MM.1S (cell line): ENCODE measurements at regions not wholly inside any gene's neighbourhood (a gene's known extent, or its start where the extent isn't known, plus 50 kb on each side); places are given as distances from the start of the nearest gene placed in this dataset.

Experiments used
- DNase-seq: peaks from one replicate; pipeline ENCODE4 v3.0.0-alpha.2; 2015
- H2AFZ ChIP-seq: fragments of 300-600 bp; sonication (generic); 2 replicates; pipeline ENCODE4 v1.6.0; 2016; ENCODE audit warnings: antibody characterized with exemption, low read length
- H3F3A ChIP-seq: fragments of 300-600 bp; sonication (generic); 2 replicates; pipeline ENCODE4 v1.6.1; 2016; ENCODE audit warnings: mild to moderate bottlenecking, antibody characterized with exemption, low read length, moderate library complexity, mixed read lengths; ENCODE audit not compliant: insufficient read depth
- H3K27ac ChIP-seq: fragments of 300-600 bp; sonication (generic); 2 replicates; pipeline ENCODE4 v1.5.1; 2016; ENCODE audit warnings: mild to moderate bottlenecking, low read length
- H3K27me3 ChIP-seq: fragments of 300-600 bp; sonication (generic); replicated peaks from 2 replicates; pipeline ENCODE4 v1.6.0; 2016; ENCODE audit warnings: low read length; ENCODE audit not compliant: insufficient read depth
- H3K36me3 ChIP-seq: fragments of 300-600 bp; sonication (generic); replicated peaks from 2 replicates; pipeline ENCODE4 v1.6.1; 2016; ENCODE audit warnings: mild to moderate bottlenecking, low read length, mixed read lengths; ENCODE audit not compliant: insufficient read depth
- H3K4me1 ChIP-seq: fragments of 300-600 bp; sonication (generic); 2 replicates; pipeline ENCODE4 v1.6.1; 2016; ENCODE audit warnings: low read length, mixed read lengths
- H3K4me2 ChIP-seq: fragments of 300-600 bp; sonication (generic); 2 replicates; pipeline ENCODE4 v1.6.0; 2016; ENCODE audit warnings: low read depth, low read length
- H3K4me3 ChIP-seq: fragments of 300-600 bp; sonication (generic); 2 replicates; pipeline ENCODE4 v1.5.1; 2016; ENCODE audit warnings: low read length, mixed read lengths
- H3K79me2 ChIP-seq: fragments of 300-600 bp; sonication (generic); 2 replicates; pipeline ENCODE4 v1.6.1; 2016; ENCODE audit warnings: mixed run types, low read length, mixed read lengths
- H3K9ac ChIP-seq: fragments of 300-600 bp; sonication (generic); 2 replicates; pipeline ENCODE4 v1.6.1; 2016; ENCODE audit warnings: low read length, mixed read lengths
- H3K9me2 ChIP-seq: fragments of 300-600 bp; sonication (generic); replicated peaks from 2 replicates; pipeline ENCODE4 v1.6.1; 2016; ENCODE audit warnings: mild to moderate bottlenecking, low read length, mixed read lengths; ENCODE audit not compliant: insufficient read depth
- H3K9me3 ChIP-seq: fragments of 300-600 bp; sonication (generic); replicated peaks from 2 replicates; pipeline ENCODE4 v1.6.1; 2016; ENCODE audit warnings: mild to moderate bottlenecking, low read length, mixed read lengths; ENCODE audit not compliant: insufficient read depth
- H4K20me1 ChIP-seq: fragments of 300-600 bp; sonication (generic); 2 replicates; pipeline ENCODE4 v1.6.1; 2016; ENCODE audit warnings: mild to moderate bottlenecking, low read length, moderate library complexity, mixed read lengths; ENCODE audit not compliant: insufficient read depth
- CTCF ChIP-seq: fragments of 300-600 bp; sonication (generic); IDR thresholded peaks from 2 replicates; pipeline ENCODE4 v1.5.1; 2016; ENCODE audit warnings: antibody characterized with exemption, low read length, mixed read lengths
- EZH2 ChIP-seq: fragments of 300-600 bp; sonication (generic); optimal IDR thresholded peaks from 2 replicates; pipeline ENCODE3; 2017; ENCODE audit warnings: low read depth, mild to moderate bottlenecking, antibody characterized with exemption, low read length, mixed read lengths
- EZH2phosphoT487 ChIP-seq: fragments of 300-600 bp; sonication (generic); IDR thresholded peaks from 2 replicates; pipeline ENCODE4 v1.6.1; 2018; ENCODE audit warnings: antibody characterized with exemption, low read length

DNA sequence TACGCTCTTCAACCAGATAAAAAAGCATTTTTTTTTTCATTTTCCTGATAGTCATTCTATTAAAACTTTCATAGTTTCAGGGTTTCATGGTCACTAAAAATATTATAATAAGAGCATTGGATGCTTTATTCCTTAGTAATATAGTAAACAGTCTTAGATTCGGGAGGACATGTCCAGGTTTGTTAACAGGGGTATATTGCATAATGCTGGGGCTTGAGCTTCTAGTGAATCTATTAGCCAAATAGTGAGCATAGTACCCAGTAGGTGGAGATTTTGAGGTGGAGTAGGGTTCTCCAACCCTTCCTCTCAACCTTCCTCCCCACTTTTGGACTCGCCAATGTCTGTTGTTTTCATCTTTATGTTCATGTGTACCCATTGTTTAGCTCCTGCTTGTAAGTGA lies 277.4 kb upstream of the RGS6 start:
- no peak for TF ChIP-seq EZH2
- TF ChIP-seq CTCF = no peak
- TF ChIP-seq EZH2phosphoT487 = no peak

DNA sequence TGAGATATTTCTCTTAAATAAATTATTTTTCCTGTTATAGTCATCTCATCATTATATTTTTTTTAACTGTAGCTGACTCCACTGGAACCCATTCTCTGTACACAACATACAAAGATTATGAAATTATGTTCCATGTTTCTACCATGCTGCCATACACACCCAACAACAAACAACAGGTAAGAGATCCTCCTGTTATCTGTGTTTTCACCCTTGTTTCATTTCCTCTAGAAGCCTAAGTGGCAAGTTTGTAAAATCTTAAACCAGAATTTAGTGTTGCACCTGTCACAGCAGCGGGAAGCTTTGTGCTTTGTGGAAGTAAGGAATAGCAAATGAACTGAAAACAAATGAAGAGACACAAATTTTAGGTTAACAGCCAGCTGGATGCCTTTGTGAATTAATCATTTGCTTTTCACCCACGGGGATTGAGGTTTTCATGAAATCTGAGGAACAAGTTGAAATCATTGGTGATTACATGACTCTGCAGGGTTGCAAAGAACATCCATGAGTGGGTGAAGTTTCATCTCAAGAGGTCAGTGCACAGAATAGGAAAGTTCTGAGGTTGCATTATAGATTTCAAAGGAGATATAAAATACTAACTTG lies 273.9 kb upstream of the RGS6 start:
- TF ChIP-seq CTCF = no peak
- no peak for TF ChIP-seq EZH2phosphoT487
- TF ChIP-seq EZH2 = no peak
- Histone ChIP-seq H4K20me1 (no peaks in the 10 kb centered on the region), H3F3A (no peaks in the 10 kb centered on the region), H3K4me2 (no peak overlapping the region), H3K27me3 (no peaks in the 10 kb centered on the region), H3K27ac (no peak overlapping the region), H3K79me2 (no peaks in the 10 kb centered on the region), H3K4me1 (no peaks in the 10 kb centered on the region), H3K9me2 (no peaks in the 10 kb centered on the region), H3K9ac (no peak overlapping the region), H3K4me3 (no peak overlapping the region), H2AFZ (no peak overlapping the region), H3K9me3 (no peaks in the 10 kb centered on the region), H3K36me3 (no peaks in the 10 kb centered on the region)
- no peak for DNase-seq

More for the DNA sequence above, 277.4 kb upstream of the RGS6 start:
- H3F3A ChIP-seq = no peaks in the 10 kb centered on the region
- no peak overlapping the region for H3K4me3 ChIP-seq
- no peaks in the 10 kb centered on the region for H3K4me1 ChIP-seq
- H3K4me2 ChIP-seq = no peak overlapping the region
- H3K27me3 ChIP-seq = no peaks in the 10 kb centered on the region
- H4K20me1 ChIP-seq = no peaks in the 10 kb centered on the region
- H3K9me3 ChIP-seq = no peaks in the 10 kb centered on the region
- no peak overlapping the region for H3K9ac ChIP-seq
- H3K36me3 ChIP-seq = no peaks in the 10 kb centered on the region
- H2AFZ ChIP-seq = no peak overlapping the region
- H3K27ac ChIP-seq = no peak overlapping the region
- no peaks in the 10 kb centered on the region for H3K9me2 ChIP-seq
- no peaks in the 10 kb centered on the region for H3K79me2 ChIP-seq
- DNase-seq = no peak

DNA sequence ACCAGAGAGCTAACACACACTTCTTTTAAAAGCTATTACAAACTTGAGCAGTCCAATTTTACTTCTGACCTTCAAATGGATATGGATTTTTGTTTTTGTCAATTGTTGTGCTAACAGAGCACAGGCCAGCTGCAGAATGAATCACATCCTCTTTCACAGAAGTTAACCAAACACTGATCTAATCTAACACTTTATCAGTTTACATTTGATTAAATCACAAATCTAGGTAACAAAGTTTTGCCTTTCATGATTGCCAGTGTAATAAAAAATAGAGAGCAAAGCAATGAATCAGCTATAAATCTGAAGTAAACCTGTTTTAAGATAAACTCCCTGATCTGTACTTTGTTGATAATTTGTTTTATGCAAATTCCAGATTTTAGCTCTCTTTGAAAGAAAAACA lies 273.1 kb upstream of the RGS6 start:
- TF ChIP-seq CTCF (no peak), EZH2phosphoT487 (no peak), EZH2 (no peak)
- no peak overlapping the region for H2AFZ ChIP-seq
- H3K27me3 ChIP-seq = no peaks in the 10 kb centered on the region
- no peak overlapping the region for H3K4me3 ChIP-seq
- no peaks in the 10 kb centered on the region for H3K4me1 ChIP-seq
- H3K79me2 ChIP-seq = no peaks in the 10 kb centered on the region
- no peaks in the 10 kb centered on the region for H3F3A ChIP-seq
- no peak for DNase-seq
- H3K27ac ChIP-seq = no peak overlapping the region
- H3K4me2 ChIP-seq = no peak overlapping the region
- no peak overlapping the region for H3K9ac ChIP-seq
- H3K9me2 ChIP-seq = no peaks in the 10 kb centered on the region
- H3K36me3 ChIP-seq = no peaks in the 10 kb centered on the region
- no peaks in the 10 kb centered on the region for H4K20me1 ChIP-seq
- H3K9me3 ChIP-seq = no peaks in the 10 kb centered on the region
